Esophagus muscularis mucosa (tissue), 4 donors: ENCODE measurements at regions not wholly inside any gene's neighbourhood (a gene's known extent, or its start where the extent isn't known, plus 50 kb on each side); places are given as distances from the start of the nearest gene placed in this dataset.
A peak's percentile ranks its signal among the peaks of the same experiment; 100 is the strongest.

Experiments used
- DNase-seq: peaks from one replicate; pipeline ENCODE4 v3.0.0-alpha.2; 2017; ENCODE audit errors: extremely low spot score
- H3K27ac ChIP-seq, 4 donors: fragments of 200-600 bp; sonication (generic); replicated peaks in 1 of 4; 1 replicate in 3 of 4; 2 replicates in 1 of 4; pipeline ENCODE4 v1.5.1; 2016 to 2019; ENCODE audit warnings: mild to moderate bottlenecking in 1 of 4
- H3K27me3 ChIP-seq, 4 donors: fragments of 200-600 bp; sonication (generic); one replicate each; pipeline versions ENCODE4 v1.5.1 to v1.6.0; 2016 to 2019
- H3K36me3 ChIP-seq, 4 donors: fragments of 200-600 bp; sonication (generic); one replicate each; pipeline ENCODE4 v1.5.1; 2016 to 2019
- H3K4me1 ChIP-seq, 4 donors: fragments of 200-600 bp; sonication (generic); one replicate each; pipeline ENCODE4 v1.5.1; 2016 to 2019
- H3K4me3 ChIP-seq, 4 donors: fragments of 200-600 bp; sonication (generic); 1 replicate in 2 of 4; 2 replicates in 2 of 4; pipeline ENCODE4 v1.5.1; 2016 to 2019; ENCODE audit warnings: mild to moderate bottlenecking in 4 of 4, moderate library complexity in 1 of 4
- H3K9me3 ChIP-seq, 4 donors: fragments of 200-600 bp; sonication (generic); 1 replicate in 3 of 4; 2 replicates in 1 of 4; pipeline ENCODE4 v1.5.1; 2016 to 2019
- EP300 ChIP-seq: sonication (generic); formaldehyde crosslinking; IDR thresholded peaks from one replicate; pipeline ENCODE4 v1.6.1; 2017; ENCODE audit warnings: antibody characterized with exemption
- POLR2A ChIP-seq: fragments of 450-650 bp; IDR thresholded peaks from one replicate; pipeline ENCODE4 v1.6.1; 2017; ENCODE audit warnings: antibody characterized with exemption, moderate library complexity, mild to moderate bottlenecking, low read depth
- POLR2AphosphoS5 ChIP-seq, 2 donors: sonication (generic); formaldehyde crosslinking; IDR thresholded peaks; one replicate each; pipeline ENCODE4 v1.6.1; 2017; ENCODE audit warnings: antibody characterized with exemption in 2 of 2
- WGBS: methylation state at CpG from one replicate; pipeline ENCODE4 v1.1.5; 2018; 5-methylcytosine and 5-hydroxymethylcytosine counted together
- intact Hi-C: fragments of 100-400 bp; cut with DNase I; formaldehyde crosslinking; loops from one replicate; pipeline ENCODE4 v1.15.1; 2023
- TF ChIP-seq, protein P1 (sequence below), 3 experiments: fragments of 200-600 bp in 2 of 3; fragments of 450-650 bp in 1 of 3; sonication (generic) in 2 of 3; IDR thresholded peaks; one replicate each; pipeline ENCODE4 v1.5.1; 2017 to 2019; ENCODE audit warnings: antibody characterized with exemption in 3 of 3, mild to moderate bottlenecking in 2 of 3, moderate library complexity in 1 of 3

DNA sequence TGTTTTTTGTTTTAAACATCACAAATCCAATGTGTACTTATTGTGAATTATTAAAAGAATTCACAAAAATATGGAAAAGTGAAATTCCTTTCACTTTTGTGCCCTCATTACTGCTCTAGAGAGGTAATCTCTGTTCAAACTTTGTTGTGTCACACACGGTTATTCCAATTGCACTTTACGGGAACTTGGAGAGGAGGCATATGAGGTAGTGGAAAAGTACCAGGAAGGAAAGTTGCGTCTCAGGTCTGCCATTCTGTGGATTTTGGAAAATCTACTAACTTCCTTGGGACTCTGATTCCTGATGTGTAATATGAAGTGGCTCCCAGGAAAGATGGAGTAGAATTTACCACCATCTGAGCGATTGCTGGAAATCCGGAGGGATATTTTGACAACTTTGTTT is 90.9 kb upstream of the DCN start:
- intact Hi-C loops, result no loop called here
- Histone ChIP-seq H3K9me3 (no peaks in the 10 kb centered on the region), H3K4me1 (peaks cover 0 to 66% (median 54%) of the 10 kb centered on the region in 4 donors), H3K4me3 (peak overlapping the region in 1 of 4 donors; percentile 5), H3K36me3 (no peaks in the 10 kb centered on the region), H3K27ac (peak overlapping the region; percentile 64 to 75 (median 68)), H3K27me3 (no peaks in the 10 kb centered on the region)
- TF ChIP-seq, protein P1, sequence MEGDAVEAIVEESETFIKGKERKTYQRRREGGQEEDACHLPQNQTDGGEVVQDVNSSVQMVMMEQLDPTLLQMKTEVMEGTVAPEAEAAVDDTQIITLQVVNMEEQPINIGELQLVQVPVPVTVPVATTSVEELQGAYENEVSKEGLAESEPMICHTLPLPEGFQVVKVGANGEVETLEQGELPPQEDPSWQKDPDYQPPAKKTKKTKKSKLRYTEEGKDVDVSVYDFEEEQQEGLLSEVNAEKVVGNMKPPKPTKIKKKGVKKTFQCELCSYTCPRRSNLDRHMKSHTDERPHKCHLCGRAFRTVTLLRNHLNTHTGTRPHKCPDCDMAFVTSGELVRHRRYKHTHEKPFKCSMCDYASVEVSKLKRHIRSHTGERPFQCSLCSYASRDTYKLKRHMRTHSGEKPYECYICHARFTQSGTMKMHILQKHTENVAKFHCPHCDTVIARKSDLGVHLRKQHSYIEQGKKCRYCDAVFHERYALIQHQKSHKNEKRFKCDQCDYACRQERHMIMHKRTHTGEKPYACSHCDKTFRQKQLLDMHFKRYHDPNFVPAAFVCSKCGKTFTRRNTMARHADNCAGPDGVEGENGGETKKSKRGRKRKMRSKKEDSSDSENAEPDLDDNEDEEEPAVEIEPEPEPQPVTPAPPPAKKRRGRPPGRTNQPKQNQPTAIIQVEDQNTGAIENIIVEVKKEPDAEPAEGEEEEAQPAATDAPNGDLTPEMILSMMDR (IDR thresholded peaks at IDR 0.05), result no peak
- TF ChIP-seq EP300 (no peak), POLR2A (no peak), POLR2AphosphoS5 (IDR thresholded peaks at IDR 0.05) (peak in 1 of 2 donors; percentile 34)
- 79% methylated on average over 5 of the region's 5 CpGs for WGBS
- no peak for DNase-seq

DNA sequence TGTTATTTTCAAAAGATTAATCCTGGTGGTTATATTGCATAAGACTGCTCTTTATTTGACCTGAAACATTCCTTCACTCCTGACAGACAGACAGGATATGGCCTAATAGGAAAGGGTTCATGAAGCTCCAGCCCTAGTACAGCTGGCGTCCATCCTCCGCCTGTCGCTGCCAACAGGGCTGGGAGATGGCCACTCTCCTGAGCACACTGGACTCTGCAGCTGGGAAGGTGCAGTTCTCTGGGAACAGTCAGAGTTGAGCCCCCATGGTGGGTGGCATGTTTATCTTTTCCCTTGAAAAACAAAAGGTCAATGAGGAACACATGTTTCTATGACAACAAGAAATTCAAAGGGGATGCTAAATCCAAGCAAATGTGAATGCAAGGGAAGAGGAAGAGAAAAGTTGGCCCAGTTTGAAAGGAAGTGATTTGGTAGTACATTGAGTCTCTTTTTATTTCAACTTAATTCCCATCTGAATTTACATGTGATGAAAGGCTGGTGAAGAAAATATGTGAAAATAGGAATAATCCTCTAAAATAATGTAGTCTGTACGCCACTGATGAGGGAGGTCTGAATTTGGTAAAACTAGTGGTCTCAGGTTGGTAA is 89.9 kb upstream of the DCN start:
- DNase-seq, result peak; percentile 94
- intact Hi-C loops, result no loop called here
- TF ChIP-seq, protein P1 (IDR thresholded peaks at IDR 0.05), result no peak
- peak; percentile 61 to 66 for TF ChIP-seq POLR2AphosphoS5 (IDR thresholded peaks at IDR 0.05)

DNA sequence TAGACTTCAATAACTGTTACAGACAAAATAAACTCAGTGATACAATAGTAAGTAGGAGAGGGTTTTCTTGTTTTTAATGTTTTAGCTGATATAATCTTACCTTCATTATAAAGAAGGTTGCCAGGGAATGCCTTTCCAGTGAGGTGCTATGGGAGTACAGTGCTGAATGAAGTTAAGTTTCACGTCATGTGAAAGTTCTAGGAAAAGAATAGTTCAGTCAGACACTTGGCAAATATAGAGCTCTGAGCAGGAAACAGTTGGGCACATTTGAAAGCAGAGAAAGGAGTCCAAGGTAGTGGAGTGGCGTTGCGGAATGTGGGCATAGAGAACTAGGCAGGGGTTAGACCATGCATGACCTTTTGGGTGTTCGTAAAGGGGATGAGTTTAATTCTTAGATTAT is 88.6 kb upstream of the DCN start:
- intact Hi-C loops, result no loop called here
- peaks cover 0 to 57% (median 44%) of the 10 kb centered on the region in 4 donors for H3K4me1 ChIP-seq

More for the DNA sequence above, 89.9 kb upstream of the DCN start:
- H3K9me3 ChIP-seq, result no peaks in the 10 kb centered on the region
- no peaks in the 10 kb centered on the region for H3K36me3 ChIP-seq
- WGBS, result 81% methylated on average over 4 of the region's 4 CpGs
- H3K4me3 ChIP-seq, result no peak overlapping the region
- peak overlapping the region; percentile 64 to 75 (median 68) for H3K27ac ChIP-seq
- no peaks in the 10 kb centered on the region for H3K27me3 ChIP-seq
- peaks cover 0 to 66% (median 54%) of the 10 kb centered on the region in 4 donors for H3K4me1 ChIP-seq

DNA sequence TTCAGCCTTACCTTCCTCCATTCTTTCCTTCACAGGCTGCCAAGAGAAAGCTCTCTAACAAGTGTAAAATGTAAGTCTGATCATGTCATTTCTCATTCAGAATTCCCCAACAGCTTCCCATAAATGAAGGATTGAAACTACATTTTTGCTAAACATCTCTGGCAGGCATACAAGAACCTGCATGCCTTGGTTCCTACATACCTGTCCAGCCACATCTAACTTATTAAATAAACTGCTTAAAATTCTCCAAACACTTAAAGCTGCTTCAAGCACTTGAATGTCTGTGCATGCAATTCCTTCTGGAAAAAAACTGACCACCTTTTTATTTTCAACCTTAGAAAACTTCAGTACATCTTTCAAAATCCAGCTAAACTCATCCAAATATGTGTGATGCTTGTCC is 84.4 kb upstream of the DCN start:
- Histone ChIP-seq H3K4me1 (peaks cover 0 to 16% (median 8%) of the 10 kb centered on the region in 4 donors), H3K4me3 (no peak overlapping the region), H3K27me3 (no peaks in the 10 kb centered on the region), H3K9me3 (no peaks in the 10 kb centered on the region), H3K36me3 (no peaks in the 10 kb centered on the region), H3K27ac (no peak overlapping the region)
- TF ChIP-seq, protein P1 (IDR thresholded peaks at IDR 0.05), result no peak
- no peak for TF ChIP-seq POLR2AphosphoS5 (IDR thresholded peaks at IDR 0.05)
- no peak for TF ChIP-seq EP300
- no peak for TF ChIP-seq POLR2A
- DNase-seq, result no peak
- intact Hi-C loops, result no loop called here

More for the DNA sequence above, 88.6 kb upstream of the DCN start:
- 67% methylated on average over 4 of the region's 4 CpGs for WGBS
- TF ChIP-seq POLR2AphosphoS5 (IDR thresholded peaks at IDR 0.05), result no peak
- no peak for TF ChIP-seq POLR2A
- no peak for TF ChIP-seq EP300
- TF ChIP-seq, protein P1 (IDR thresholded peaks at IDR 0.05), result no peak
- peak overlapping the region; percentile 2 to 75 (median 50) for H3K27ac ChIP-seq
- H3K4me3 ChIP-seq, result no peak overlapping the region
- no peaks in the 10 kb centered on the region for H3K36me3 ChIP-seq
- no peak for DNase-seq
- H3K27me3 ChIP-seq, result no peaks in the 10 kb centered on the region
- no peaks in the 10 kb centered on the region for H3K9me3 ChIP-seq

DNA sequence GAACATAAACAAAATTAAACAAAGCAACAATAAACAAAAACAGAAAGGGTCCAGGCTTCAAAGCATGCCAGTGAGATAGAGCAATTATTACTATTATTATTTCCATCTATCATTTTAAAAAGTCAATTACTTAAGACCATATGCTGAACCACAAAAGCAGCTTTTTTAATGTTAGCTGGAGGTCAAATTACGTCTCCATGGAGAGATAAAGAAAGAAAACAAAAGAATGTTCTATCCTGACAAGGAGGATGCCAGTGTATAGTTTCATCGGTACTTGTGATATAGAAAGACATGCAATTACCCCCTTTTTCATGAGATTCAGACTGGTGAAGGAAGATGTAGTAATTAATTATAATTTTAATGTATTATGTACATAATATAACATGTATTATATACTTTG is 81.6 kb upstream of the DCN start:
- TF ChIP-seq, protein P1 (IDR thresholded peaks at IDR 0.05), result no peak
- TF ChIP-seq EP300 (no peak), POLR2AphosphoS5 (IDR thresholded peaks at IDR 0.05) (no peak), POLR2A (no peak)
- Histone ChIP-seq H3K9me3 (no peaks in the 10 kb centered on the region), H3K4me1 (no peaks in the 10 kb centered on the region), H3K36me3 (no peaks in the 10 kb centered on the region), H3K4me3 (no peak overlapping the region), H3K27ac (no peak overlapping the region), H3K27me3 (no peaks in the 10 kb centered on the region)
- 84% methylated on average over 2 of the region's 2 CpGs for WGBS
- intact Hi-C loops, result no loop called here
- DNase-seq, result no peak
